Hepatocyte (in vitro differentiated cells): ENCODE measurements at regions not wholly inside any gene's neighbourhood (a gene's known extent, or its start where the extent isn't known, plus 50 kb on each side); places are given as distances from the start of the nearest gene placed in this dataset.

Experiments
- DNase-seq: peaks from one replicate; pipeline ENCODE4 v3.0.0-alpha.2; 2016; ENCODE audit warnings: low spot score
- H2AFZ ChIP-seq: fragments of 200-600 bp; sonication (generic); 2 replicates; pipeline ENCODE4 v1.6.0; 2016; ENCODE audit warnings: antibody characterized with exemption, mild to moderate bottlenecking
- H3K27ac ChIP-seq: fragments of 200-600 bp; sonication (generic); 2 replicates; pipeline ENCODE4 v1.5.1; 2016; ENCODE audit warnings: mild to moderate bottlenecking
- H3K27me3 ChIP-seq: fragments of 200-600 bp; sonication (generic); 2 replicates; pipeline ENCODE4 v1.6.1; 2016
- H3K36me3 ChIP-seq: fragments of 200-600 bp; sonication (generic); replicated peaks from 2 replicates; pipeline ENCODE4 v1.5.1; 2016; ENCODE audit warnings: low read depth; ENCODE audit not compliant: insufficient read depth
- H3K4me1 ChIP-seq: fragments of 200-600 bp; sonication (generic); 2 replicates; pipeline ENCODE4 v1.5.1; 2016; ENCODE audit warnings: mild to moderate bottlenecking, moderate library complexity; ENCODE audit not compliant: insufficient read depth
- H3K4me2 ChIP-seq: fragments of 200-600 bp; sonication (generic); 2 replicates; pipeline ENCODE4 v1.6.0; 2016
- H3K4me3 ChIP-seq: fragments of 200-600 bp; sonication (generic); 2 replicates; pipeline ENCODE4 v1.5.1; 2016; ENCODE audit warnings: mild to moderate bottlenecking
- H3K79me2 ChIP-seq: fragments of 200-600 bp; sonication (generic); 2 replicates; pipeline ENCODE4 v1.6.0; 2017; ENCODE audit warnings: mild to moderate bottlenecking
- H3K9me2 ChIP-seq: fragments of 200-600 bp; sonication (generic); replicated peaks from 2 replicates; pipeline ENCODE4 v1.6.0; 2017; ENCODE audit warnings: mild to moderate bottlenecking; ENCODE audit not compliant: insufficient read depth
- H3K9me3 ChIP-seq: fragments of 200-600 bp; sonication (generic); 2 replicates; pipeline ENCODE4 v1.5.1; 2016; ENCODE audit warnings: low read depth, mild to moderate bottlenecking
- H4K20me1 ChIP-seq: fragments of 200-600 bp; sonication (generic); 2 replicates; pipeline ENCODE4 v1.6.0; 2016; ENCODE audit warnings: mild to moderate bottlenecking; ENCODE audit not compliant: insufficient read depth, poor library complexity, severe bottlenecking
- CTCF ChIP-seq: fragments of 200-600 bp; sonication (generic); IDR thresholded peaks from 2 replicates; pipeline ENCODE4 v1.5.1; 2016; ENCODE audit warnings: antibody characterized with exemption, mild to moderate bottlenecking; ENCODE audit not compliant: poor library complexity
- EZH2 ChIP-seq: fragments of 200-600 bp; sonication (generic); IDR thresholded peaks from 2 replicates; pipeline ENCODE4 v1.6.1; 2016; ENCODE audit warnings: antibody characterized with exemption, mild to moderate bottlenecking, borderline replicate concordance
- EZH2phosphoT487 ChIP-seq: fragments of 200-600 bp; sonication (generic); IDR thresholded peaks from one replicate; pipeline ENCODE4 v1.6.1; 2018; ENCODE audit warnings: antibody characterized with exemption, mild to moderate bottlenecking, low read depth, moderate library complexity; ENCODE audit not compliant: unreplicated experiment, severe bottlenecking
- WGBS: methylation state at CpG from one replicate; pipeline ENCODE4 v1.1.6; 2016; ENCODE audit warnings: low lambda C conversion rate; ENCODE audit errors: missing lambda C conversion rate; 5-methylcytosine and 5-hydroxymethylcytosine counted together

- DNase-seq, result no peak
- no peak overlapping the region for H3K27ac ChIP-seq
- H4K20me1 ChIP-seq, result no peaks in the 10 kb centered on the region
- no peaks in the 10 kb centered on the region for H3K9me2 ChIP-seq
- H3K27me3 ChIP-seq, result no peaks in the 10 kb centered on the region
- H2AFZ ChIP-seq, result no peak overlapping the region
- no peaks in the 10 kb centered on the region for H3K9me3 ChIP-seq
- H3K4me3 ChIP-seq, result no peak overlapping the region
- H3K4me1 ChIP-seq, result no peaks in the 10 kb centered on the region
- WGBS, result 88% methylated on average over 3 of the region's 3 CpGs
- no peaks in the 10 kb centered on the region for H3K79me2 ChIP-seq
- no peak for TF ChIP-seq EZH2
- TF ChIP-seq EZH2phosphoT487, result no peak
- no peak for TF ChIP-seq CTCF
- no peak overlapping the region for H3K4me2 ChIP-seq
- no peaks in the 10 kb centered on the region for H3K36me3 ChIP-seq
These were observed 398.0 kb downstream of the TXNL1 start for GRCh38 chr18:56240405-56240804.

- TF ChIP-seq EZH2phosphoT487, result no peak
- TF ChIP-seq CTCF, result no peak
- no peak for TF ChIP-seq EZH2
- Histone ChIP-seq H2AFZ (no peak overlapping the region), H3K4me3 (no peak overlapping the region), H3K27ac (no peak overlapping the region), H3K4me2 (no peak overlapping the region), H3K4me1 (no peaks in the 10 kb centered on the region), H3K79me2 (no peaks in the 10 kb centered on the region), H3K9me3 (no peaks in the 10 kb centered on the region), H4K20me1 (no peaks in the 10 kb centered on the region), H3K27me3 (no peaks in the 10 kb centered on the region), H3K36me3 (no peaks in the 10 kb centered on the region), H3K9me2 (no peaks in the 10 kb centered on the region)
- no peak for DNase-seq
- WGBS, result 89% methylated on average over 3 of the region's 3 CpGs
These were observed 399.8 kb downstream of the TXNL1 start for GRCh38 chr18:56238576-56238975.

GRCh38 chr18:56235481-56236013, 402.8 kb downstream of the TXNL1 start:
- no peak for DNase-seq
- 61% methylated on average over 8 of the region's 8 CpGs for WGBS
- no peaks in the 10 kb centered on the region for H3K79me2 ChIP-seq
- H3K4me2 ChIP-seq, result no peak overlapping the region
- no peaks in the 10 kb centered on the region for H3K9me3 ChIP-seq
- no peak overlapping the region for H3K27ac ChIP-seq
- H2AFZ ChIP-seq, result no peak overlapping the region
- no peaks in the 10 kb centered on the region for H3K9me2 ChIP-seq
- H3K27me3 ChIP-seq, result no peaks in the 10 kb centered on the region
- no peak overlapping the region for H3K4me3 ChIP-seq
- no peaks in the 10 kb centered on the region for H3K4me1 ChIP-seq
- no peak for TF ChIP-seq EZH2
- no peak for TF ChIP-seq EZH2phosphoT487
- no peak for TF ChIP-seq CTCF
- no peaks in the 10 kb centered on the region for H3K36me3 ChIP-seq
- no peaks in the 10 kb centered on the region for H4K20me1 ChIP-seq

GRCh38 chr18:56235071-56235470, 403.3 kb downstream of the TXNL1 start:
- no peak overlapping the region for H2AFZ ChIP-seq
- H3K27me3 ChIP-seq, result no peaks in the 10 kb centered on the region
- H3K4me3 ChIP-seq, result no peak overlapping the region
- 90% methylated on average over 6 of the region's 6 CpGs for WGBS
- H3K9me2 ChIP-seq, result no peaks in the 10 kb centered on the region
- no peaks in the 10 kb centered on the region for H3K79me2 ChIP-seq
- no peak overlapping the region for H3K4me2 ChIP-seq
- DNase-seq, result no peak
- H3K36me3 ChIP-seq, result no peaks in the 10 kb centered on the region
- no peaks in the 10 kb centered on the region for H3K9me3 ChIP-seq
- TF ChIP-seq EZH2 (no peak), CTCF (no peak), EZH2phosphoT487 (no peak)
- no peaks in the 10 kb centered on the region for H3K4me1 ChIP-seq
- H4K20me1 ChIP-seq, result no peaks in the 10 kb centered on the region
- no peak overlapping the region for H3K27ac ChIP-seq
